ENCODE measurements at regions not wholly inside any gene's neighbourhood (a gene's known extent, or its start where the extent isn't known, plus 50 kb on each side); places are given as distances from the start of the nearest gene placed in this dataset.

- no peak overlapping the region for H3K9ac ChIP-seq (ENCODE audit: low read depth in 1 of 2, low read length in 2 of 2)
- TF ChIP-seq RAD21 (IDR thresholded peaks at IDR 0.05) (no peak), SP1 (IDR thresholded peaks at IDR 0.05) (no peak), GABPA (IDR thresholded peaks at IDR 0.05 in 1 of 2, conservative IDR thresholded peaks at IDR 0.05 in 1 of 2) (no peak), RXRA (IDR thresholded peaks at IDR 0.05) (no peak), HNF4G (IDR thresholded peaks at IDR 0.05) (no peak), HNF4A (conservative IDR thresholded peaks at IDR 0.05) (no peak), NR2F2 (IDR thresholded peaks at IDR 0.05) (no peak), MAX (IDR thresholded peaks at IDR 0.05) (no peak), TAF1 (conservative IDR thresholded peaks at IDR 0.05) (no peak), YY1 (IDR thresholded peaks at IDR 0.05) (no peak), CTCF (IDR thresholded peaks at IDR 0.05; ENCODE audit: low read depth, low read length, missing input control) (no peak), ATF3 (IDR thresholded peaks at IDR 0.05) (no peak)
- peaks cover 0 to under 1% (median 0%) of the 10 kb centered on the region in 4 donors for H3K27me3 ChIP-seq (ENCODE audit: control insufficient read depth in 4 of 4, insufficient read depth in 4 of 4, low read length in 3 of 4)
- H3K4me3 ChIP-seq (ENCODE audit: low read depth in 1 of 3, low read length in 3 of 3), result no peak overlapping the region
- no peaks in the 10 kb centered on the region for H3K9me3 ChIP-seq (ENCODE audit: control insufficient read depth in 4 of 4, low read length in 3 of 4)
- H3K27ac ChIP-seq (ENCODE audit: low read depth in 1 of 2, low read length in 2 of 2), result no peak overlapping the region
- WGBS, result 50% methylated on average over 1 of the region's 1 CpG
- no peak for DNase-seq (ENCODE audit: low spot score)
- H3K36me3 ChIP-seq (ENCODE audit: control insufficient read depth in 4 of 4, insufficient read depth in 3 of 4, low read depth in 1 of 4, low read length in 3 of 4), result no peaks in the 10 kb centered on the region
- H3K4me1 ChIP-seq (ENCODE audit: control insufficient read depth in 4 of 4, insufficient read depth in 4 of 4, low read length in 3 of 4), result no peaks in the 10 kb centered on the region
Observed at GRCh38 chr11:43601511-43601910, 79.0 kb upstream of the HSD17B12 start.

- Histone ChIP-seq H3K36me3 (ENCODE audit: control insufficient read depth in 4 of 4, insufficient read depth in 3 of 4, low read depth in 1 of 4, low read length in 3 of 4) (no peaks in the 10 kb centered on the region), H3K27ac (ENCODE audit: low read depth in 1 of 2, low read length in 2 of 2) (no peak overlapping the region), H3K27me3 (ENCODE audit: control insufficient read depth in 4 of 4, insufficient read depth in 4 of 4, low read length in 3 of 4) (peaks cover 0 to 4% (median 0%) of the 10 kb centered on the region in 4 donors), H3K4me1 (ENCODE audit: control insufficient read depth in 4 of 4, insufficient read depth in 4 of 4, low read length in 3 of 4) (no peaks in the 10 kb centered on the region), H3K9ac (ENCODE audit: low read depth in 1 of 2, low read length in 2 of 2) (no peak overlapping the region), H3K4me3 (ENCODE audit: low read depth in 1 of 3, low read length in 3 of 3) (no peak overlapping the region), H3K9me3 (ENCODE audit: control insufficient read depth in 4 of 4, low read length in 3 of 4) (no peaks in the 10 kb centered on the region)
- TF ChIP-seq HNF4A (conservative IDR thresholded peaks at IDR 0.05) (no peak), ATF3 (IDR thresholded peaks at IDR 0.05) (no peak), CTCF (IDR thresholded peaks at IDR 0.05; ENCODE audit: low read depth, low read length, missing input control) (no peak), NR2F2 (IDR thresholded peaks at IDR 0.05) (no peak), REST (IDR thresholded peaks at IDR 0.05) (no peak), JUND (IDR thresholded peaks at IDR 0.05) (no peak), FOXA2 (IDR thresholded peaks at IDR 0.05) (no peak), SP1 (IDR thresholded peaks at IDR 0.05) (no peak), FOXA1 (IDR thresholded peaks at IDR 0.05) (no peak), YY1 (IDR thresholded peaks at IDR 0.05) (no peak), HNF4G (IDR thresholded peaks at IDR 0.05) (no peak), EGR1 (IDR thresholded peaks at IDR 0.05; ENCODE audit: low read depth in 2 of 2) (no peak), TAF1 (conservative IDR thresholded peaks at IDR 0.05) (no peak)
- 93% methylated on average over 2 of the region's 2 CpGs for WGBS
- DNase-seq (ENCODE audit: low spot score), result no peak
Observed at GRCh38 chr11:43602670-43603069, 77.9 kb upstream of the HSD17B12 start.

Data from liver (tissue), 8 donors.